ENCODE measurements at regions not wholly inside any gene's neighbourhood (a gene's known extent, or its start where the extent isn't known, plus 50 kb on each side); places are given as distances from the start of the nearest gene placed in this dataset.

DNA sequence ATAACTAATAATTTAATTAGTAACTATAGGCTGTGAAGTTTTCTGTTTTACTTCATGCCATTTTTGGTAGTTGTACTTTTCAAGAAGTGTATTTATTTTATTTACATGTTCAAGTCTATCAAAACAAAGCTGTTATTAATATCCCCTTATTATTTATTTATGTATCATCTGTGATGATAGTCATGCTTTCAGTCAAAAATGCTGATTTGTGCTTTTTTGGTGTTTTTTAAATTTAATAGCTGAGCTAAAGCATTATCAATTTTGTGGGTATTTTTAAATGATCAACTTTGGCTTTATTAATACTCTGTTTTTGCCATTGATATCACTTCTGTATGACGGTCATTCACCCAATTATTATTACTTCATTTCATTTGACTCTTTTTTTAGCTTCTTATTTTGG is 1229.2 kb upstream of the CADM2 start:
- H3K27me3 ChIP-seq, result no peaks in the 10 kb centered on the region
- H3K4me3 ChIP-seq, result no peak overlapping the region
- TF ChIP-seq, protein P1, sequence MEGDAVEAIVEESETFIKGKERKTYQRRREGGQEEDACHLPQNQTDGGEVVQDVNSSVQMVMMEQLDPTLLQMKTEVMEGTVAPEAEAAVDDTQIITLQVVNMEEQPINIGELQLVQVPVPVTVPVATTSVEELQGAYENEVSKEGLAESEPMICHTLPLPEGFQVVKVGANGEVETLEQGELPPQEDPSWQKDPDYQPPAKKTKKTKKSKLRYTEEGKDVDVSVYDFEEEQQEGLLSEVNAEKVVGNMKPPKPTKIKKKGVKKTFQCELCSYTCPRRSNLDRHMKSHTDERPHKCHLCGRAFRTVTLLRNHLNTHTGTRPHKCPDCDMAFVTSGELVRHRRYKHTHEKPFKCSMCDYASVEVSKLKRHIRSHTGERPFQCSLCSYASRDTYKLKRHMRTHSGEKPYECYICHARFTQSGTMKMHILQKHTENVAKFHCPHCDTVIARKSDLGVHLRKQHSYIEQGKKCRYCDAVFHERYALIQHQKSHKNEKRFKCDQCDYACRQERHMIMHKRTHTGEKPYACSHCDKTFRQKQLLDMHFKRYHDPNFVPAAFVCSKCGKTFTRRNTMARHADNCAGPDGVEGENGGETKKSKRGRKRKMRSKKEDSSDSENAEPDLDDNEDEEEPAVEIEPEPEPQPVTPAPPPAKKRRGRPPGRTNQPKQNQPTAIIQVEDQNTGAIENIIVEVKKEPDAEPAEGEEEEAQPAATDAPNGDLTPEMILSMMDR (IDR thresholded peaks at IDR 0.05), result no peak
- intact Hi-C loops (cut with DNase I; ENCODE audit: low total_unique reads), result no loop called here
- H3K9me3 ChIP-seq, result peaks cover 0 to 25% (median 6%) of the 10 kb centered on the region in 3 donors
- DNase-seq, result no peak
- no peak overlapping the region for H3K27ac ChIP-seq
- H3K36me3 ChIP-seq, result no peaks in the 10 kb centered on the region
- H3K4me1 ChIP-seq, result no peaks in the 10 kb centered on the region

DNA sequence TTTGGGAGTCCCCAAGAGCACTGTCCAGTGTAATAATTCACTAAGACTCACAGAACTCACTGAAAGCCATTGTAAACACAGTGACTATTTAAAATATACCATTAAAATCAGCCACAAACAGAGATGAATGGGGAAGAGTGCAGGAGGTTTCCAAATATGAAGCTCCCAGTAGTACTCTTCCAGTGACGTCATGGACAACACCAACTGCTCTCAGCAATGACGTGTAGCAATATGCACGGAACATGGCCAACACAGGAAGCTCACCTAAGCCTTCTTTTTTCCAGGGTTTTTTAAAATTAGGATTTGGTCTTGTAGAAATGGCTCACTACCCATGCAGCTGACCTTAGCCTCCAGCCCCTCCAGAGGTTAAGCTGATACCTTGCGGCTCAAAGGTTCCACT is 1224.1 kb upstream of the CADM2 start:
- Histone ChIP-seq H3K9me3 (no peaks in the 10 kb centered on the region), H3K4me3 (no peak overlapping the region), H3K4me1 (no peaks in the 10 kb centered on the region), H3K27me3 (no peaks in the 10 kb centered on the region), H3K36me3 (no peaks in the 10 kb centered on the region), H3K27ac (no peak overlapping the region)
- no peak for DNase-seq
- TF ChIP-seq, protein P1 (IDR thresholded peaks at IDR 0.05), result no peak
- intact Hi-C loops (cut with DNase I; ENCODE audit: low total_unique reads), result no loop called here

DNA sequence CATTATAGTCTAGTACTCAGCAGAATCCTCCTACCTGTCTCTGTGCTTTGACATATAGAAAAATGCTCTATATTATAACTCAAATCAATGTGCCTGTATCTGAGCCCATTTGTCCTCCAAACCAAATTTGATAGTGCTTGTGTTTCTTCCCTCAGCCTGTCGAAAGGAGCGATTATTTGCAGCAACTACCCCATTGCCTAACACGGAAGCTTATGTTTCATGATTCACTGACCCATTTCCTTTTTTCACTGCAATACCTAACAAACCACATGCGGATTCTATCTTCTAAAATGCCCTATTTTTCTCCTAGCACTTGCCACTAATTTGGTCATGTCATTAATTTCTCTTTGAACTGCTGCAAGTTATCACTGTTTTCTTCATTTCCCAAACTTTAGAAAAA is 1220.6 kb upstream of the CADM2 start:
- intact Hi-C loops (cut with DNase I; ENCODE audit: low total_unique reads), result no loop called here
- no peaks in the 10 kb centered on the region for H3K4me1 ChIP-seq

DNA sequence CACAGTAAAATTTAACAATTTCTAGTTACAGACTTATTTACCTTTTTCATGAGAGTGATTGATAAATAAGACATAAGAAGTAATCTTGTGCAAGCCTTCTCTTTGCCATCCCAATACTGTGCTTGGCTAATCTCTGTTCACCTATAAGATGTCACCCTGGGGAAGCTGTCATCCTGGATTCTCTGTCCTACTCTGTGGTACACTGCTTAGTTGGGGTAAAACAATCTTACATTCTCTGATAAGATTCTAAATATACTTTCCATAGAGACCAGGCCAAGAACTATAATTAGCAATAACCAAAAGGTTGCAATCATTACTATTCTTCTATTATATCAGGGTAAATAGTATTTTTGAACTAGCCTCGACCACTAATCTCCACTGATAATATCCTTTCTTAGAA is 1218.3 kb upstream of the CADM2 start:
- DNase-seq, result no peak
- Histone ChIP-seq H3K4me1 (no peaks in the 10 kb centered on the region), H3K4me3 (no peak overlapping the region), H3K27ac (no peak overlapping the region), H3K9me3 (no peaks in the 10 kb centered on the region), H3K36me3 (no peaks in the 10 kb centered on the region), H3K27me3 (no peaks in the 10 kb centered on the region)
- intact Hi-C loops (cut with DNase I; ENCODE audit: low total_unique reads), result no loop called here
- TF ChIP-seq, protein P1 (IDR thresholded peaks at IDR 0.05), result no peak

More for the DNA sequence above, 1220.6 kb upstream of the CADM2 start:
- DNase-seq, result no peak
- TF ChIP-seq, protein P1 (IDR thresholded peaks at IDR 0.05), result no peak
- Histone ChIP-seq H3K9me3 (no peaks in the 10 kb centered on the region), H3K27ac (no peak overlapping the region), H3K27me3 (no peaks in the 10 kb centered on the region), H3K4me3 (no peak overlapping the region), H3K36me3 (no peaks in the 10 kb centered on the region)

DNA sequence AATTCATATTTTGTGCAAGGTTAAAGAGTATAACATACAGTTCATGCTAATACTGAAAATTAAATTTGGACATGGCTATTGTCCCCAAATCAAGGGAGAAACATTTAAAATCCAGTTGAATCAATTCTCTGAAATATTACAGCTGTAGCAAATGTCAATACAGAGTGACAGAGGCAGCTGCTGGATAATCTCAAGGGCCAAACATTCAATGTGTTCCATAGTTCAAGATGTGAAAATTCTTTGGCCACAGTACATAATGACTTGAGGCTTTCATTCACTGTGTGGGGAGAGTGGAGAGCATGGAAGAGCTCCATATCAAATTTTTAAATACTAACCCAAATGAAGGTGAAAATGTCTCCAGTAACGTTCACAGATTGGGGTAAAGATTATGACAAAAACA is 1192.8 kb upstream of the CADM2 start:
- Histone ChIP-seq H3K9me3 (no peaks in the 10 kb centered on the region), H3K27ac (no peak overlapping the region), H3K36me3 (no peaks in the 10 kb centered on the region), H3K27me3 (no peaks in the 10 kb centered on the region), H3K4me1 (no peaks in the 10 kb centered on the region), H3K4me3 (no peak overlapping the region)
- intact Hi-C loops (cut with DNase I; ENCODE audit: low total_unique reads), result no loop called here
- TF ChIP-seq, protein P1 (IDR thresholded peaks at IDR 0.05), result no peak
- no peak for DNase-seq
